Trophoblast cell (in vitro differentiated cells and primary cell): ENCODE measurements at regions not wholly inside any gene's neighbourhood (a gene's known extent, or its start where the extent isn't known, plus 50 kb on each side); places are given as distances from the start of the nearest gene placed in this dataset.

Experiments
- DNase-seq, 2 donors: peaks; one replicate each; pipeline ENCODE4 v3.0.0-alpha.2; 2016
- H2AFZ ChIP-seq: 2 replicates; pipeline ENCODE4 v1.6.1; 2013; ENCODE audit warnings: low read length, moderate library complexity, mild to moderate bottlenecking; ENCODE audit not compliant: insufficient read depth, poor library complexity
- H2AK5ac ChIP-seq: 2 replicates; pipeline ENCODE4 v1.6.1; 2013; ENCODE audit warnings: mild to moderate bottlenecking, low read length
- H2BK120ac ChIP-seq: 2 replicates; pipeline ENCODE4 v1.6.1; 2013; ENCODE audit warnings: low read length, mild to moderate bottlenecking, moderate library complexity; ENCODE audit not compliant: insufficient read depth, poor library complexity
- H2BK12ac ChIP-seq: 2 replicates; pipeline ENCODE4 v1.6.1; 2013; ENCODE audit warnings: mild to moderate bottlenecking, low read length, moderate library complexity
- H2BK5ac ChIP-seq: 2 replicates; pipeline ENCODE4 v1.6.1; 2013; ENCODE audit warnings: low read length, low read depth, moderate library complexity, mild to moderate bottlenecking; ENCODE audit not compliant: poor library complexity
- H3K14ac ChIP-seq: 2 replicates; pipeline ENCODE4 v1.6.1; 2013; ENCODE audit warnings: mild to moderate bottlenecking, low read length
- H3K18ac ChIP-seq: 2 replicates; pipeline ENCODE4 v1.6.1; 2013; ENCODE audit warnings: mild to moderate bottlenecking, low read length
- H3K23ac ChIP-seq: 2 replicates; pipeline ENCODE4 v1.6.1; 2013; ENCODE audit warnings: low read length
- H3K27ac ChIP-seq: 2 replicates; pipeline ENCODE4 v1.5.1; 2013; ENCODE audit warnings: low read depth, mild to moderate bottlenecking, inconsistent platforms, low read length, moderate library complexity
- H3K27me3 ChIP-seq: 2 replicates; pipeline ENCODE4 v1.6.1; 2013; ENCODE audit warnings: inconsistent platforms, mild to moderate bottlenecking, low read length, moderate library complexity; ENCODE audit not compliant: insufficient read depth
- H3K36me3 ChIP-seq, 2 experiments: 1 replicate in 1 of 2; 2 replicates in 1 of 2; pipeline ENCODE4 v1.6.1; 2013; ENCODE audit warnings: low read length in 2 of 2, mild to moderate bottlenecking in 2 of 2, moderate library complexity in 1 of 2; ENCODE audit not compliant: insufficient read depth in 2 of 2, control insufficient read depth in 1 of 2
- H3K4ac ChIP-seq: 2 replicates; pipeline ENCODE4 v1.6.1; 2013; ENCODE audit warnings: low read depth, mild to moderate bottlenecking, low read length, moderate library complexity
- H3K4me1 ChIP-seq, 2 experiments: 1 replicate in 1 of 2; 2 replicates in 1 of 2; pipeline ENCODE4 v1.6.1; 2013; ENCODE audit warnings: low read length in 2 of 2, mild to moderate bottlenecking in 2 of 2, moderate library complexity in 1 of 2; ENCODE audit not compliant: insufficient read depth in 2 of 2, control insufficient read depth in 1 of 2
- H3K4me2 ChIP-seq: 2 replicates; pipeline ENCODE4 v1.6.1; 2013; ENCODE audit warnings: inconsistent platforms, mild to moderate bottlenecking, low read length, moderate library complexity
- H3K4me3 ChIP-seq: 2 replicates; pipeline ENCODE4 v1.5.1; 2013; ENCODE audit warnings: mild to moderate bottlenecking, low read depth, low read length, inconsistent platforms
- H3K79me1 ChIP-seq: one replicate; pipeline ENCODE4 v1.6.1; 2013; ENCODE audit warnings: low read length
- H3K79me2 ChIP-seq: 2 replicates; pipeline ENCODE4 v1.6.1; 2013; ENCODE audit warnings: low read length, mild to moderate bottlenecking; ENCODE audit not compliant: control insufficient read depth, insufficient read depth, poor library complexity
- H3K9ac ChIP-seq: 2 replicates; pipeline ENCODE4 v1.6.1; 2013; ENCODE audit warnings: mild to moderate bottlenecking, low read length
- H3K9me3 ChIP-seq: 2 replicates; pipeline ENCODE4 v1.6.1; 2013; ENCODE audit warnings: low read depth, mild to moderate bottlenecking, control low read depth, inconsistent platforms, low read length; ENCODE audit not compliant: insufficient read depth
- H4K12ac ChIP-seq: 2 replicates; pipeline ENCODE4 v1.6.1; 2013; ENCODE audit warnings: low read depth, mild to moderate bottlenecking, low read length, moderate library complexity
- H4K8ac ChIP-seq: 2 replicates; pipeline ENCODE4 v1.6.1; 2013; ENCODE audit warnings: low read depth, mild to moderate bottlenecking, low read length, moderate library complexity
- H4K91ac ChIP-seq: one replicate; pipeline ENCODE4 v1.6.1; 2013; ENCODE audit warnings: low read depth, mild to moderate bottlenecking, low read length, moderate library complexity
- WGBS: extraction: QIAGEN DNeasy Blood & Tissue Kit; methylation state at CpG from one replicate; pipeline ENCODE4 v1.1.7; 2013; ENCODE audit warnings: missing lambda C conversion rate; ENCODE audit not compliant: insufficient read length, insufficient coverage; ENCODE audit errors: extremely low coverage; 5-methylcytosine and 5-hydroxymethylcytosine counted together

GRCh38 chr6:40701352-40702007 is 114.3 kb upstream of the LRFN2 start:
- Histone ChIP-seq H3K27ac (no peak overlapping the region), H3K79me2 (no peaks in the 10 kb centered on the region), H3K36me3 (no peaks in the 10 kb centered on the region), H3K9me3 (no peaks in the 10 kb centered on the region), H3K9ac (no peak overlapping the region), H2AFZ (no peak overlapping the region), H3K79me1 (no peaks in the 10 kb centered on the region), H2BK12ac (no peak overlapping the region), H4K8ac (no peak overlapping the region), H3K4me2 (no peak overlapping the region), H2AK5ac (no peak overlapping the region), H4K12ac (no peak overlapping the region), H4K91ac (no peak overlapping the region), H3K4me1 (no peaks in the 10 kb centered on the region), H2BK5ac (no peak overlapping the region), H2BK120ac (no peak overlapping the region), H3K18ac (no peak overlapping the region), H3K4ac (no peak overlapping the region), H3K27me3 (no peaks in the 10 kb centered on the region), H3K14ac (no peak overlapping the region), H3K23ac (no peak overlapping the region), H3K4me3 (no peak overlapping the region)
- WGBS, result no CpG with 5 or more reads among the region's 3 CpGs
- DNase-seq, result no peak

GRCh38 chr6:40700006-40700580 is 112.9 kb upstream of the LRFN2 start:
- Histone ChIP-seq H3K79me2 (no peaks in the 10 kb centered on the region), H3K36me3 (no peaks in the 10 kb centered on the region), H3K23ac (no peak overlapping the region), H3K14ac (no peak overlapping the region), H2AFZ (no peak overlapping the region), H3K18ac (no peak overlapping the region), H2BK5ac (no peak overlapping the region), H4K12ac (no peak overlapping the region), H4K91ac (no peak overlapping the region), H2BK120ac (no peak overlapping the region), H4K8ac (no peak overlapping the region), H3K4ac (no peak overlapping the region), H2AK5ac (no peak overlapping the region), H3K9me3 (no peaks in the 10 kb centered on the region), H3K27ac (no peak overlapping the region), H3K27me3 (no peaks in the 10 kb centered on the region), H3K9ac (no peak overlapping the region), H3K4me1 (no peaks in the 10 kb centered on the region), H3K4me2 (no peak overlapping the region), H2BK12ac (no peak overlapping the region), H3K4me3 (no peak overlapping the region), H3K79me1 (no peaks in the 10 kb centered on the region)
- DNase-seq, result no peak
- WGBS, result no CpG with 5 or more reads among the region's 4 CpGs

GRCh38 chr6:40695750-40696415 is 108.7 kb upstream of the LRFN2 start:
- Histone ChIP-seq H3K9ac (no peak overlapping the region), H2AFZ (no peak overlapping the region), H3K27ac (no peak overlapping the region), H3K9me3 (no peaks in the 10 kb centered on the region), H3K79me1 (no peaks in the 10 kb centered on the region), H3K36me3 (no peaks in the 10 kb centered on the region), H2AK5ac (no peak overlapping the region), H2BK120ac (no peak overlapping the region), H3K18ac (no peak overlapping the region), H3K4ac (no peak overlapping the region), H3K79me2 (no peaks in the 10 kb centered on the region), H3K4me1 (no peaks in the 10 kb centered on the region), H4K91ac (no peak overlapping the region), H3K27me3 (no peaks in the 10 kb centered on the region), H2BK12ac (no peak overlapping the region), H3K4me3 (no peak overlapping the region), H3K4me2 (no peak overlapping the region), H3K23ac (no peak overlapping the region), H4K12ac (no peak overlapping the region), H3K14ac (no peak overlapping the region), H4K8ac (no peak overlapping the region), H2BK5ac (no peak overlapping the region)
- no peak for DNase-seq
- WGBS, result no CpG with 5 or more reads among the region's 8 CpGs

GRCh38 chr6:40695114-40695513 is 108.0 kb upstream of the LRFN2 start:
- H3K4me2 ChIP-seq, result no peak overlapping the region
- no peaks in the 10 kb centered on the region for H3K9me3 ChIP-seq
- no peak for DNase-seq

More at GRCh38 chr6:40695114-40695513, 108.0 kb upstream of the LRFN2 start:
- Histone ChIP-seq H2BK12ac (no peak overlapping the region), H2AFZ (no peak overlapping the region), H4K12ac (no peak overlapping the region), H3K18ac (no peak overlapping the region), H3K79me2 (no peaks in the 10 kb centered on the region), H3K14ac (no peak overlapping the region), H3K4me3 (no peak overlapping the region), H4K8ac (no peak overlapping the region), H3K36me3 (no peaks in the 10 kb centered on the region), H3K23ac (no peak overlapping the region), H3K79me1 (no peaks in the 10 kb centered on the region), H3K4me1 (no peaks in the 10 kb centered on the region), H3K27me3 (no peaks in the 10 kb centered on the region), H3K27ac (no peak overlapping the region), H2BK120ac (no peak overlapping the region), H3K4ac (no peak overlapping the region), H4K91ac (no peak overlapping the region), H2AK5ac (no peak overlapping the region), H2BK5ac (no peak overlapping the region), H3K9ac (no peak overlapping the region)
- no CpG with 5 or more reads among the region's 2 CpGs for WGBS
